Type B pancreatic cell (in vitro differentiated cells): ENCODE measurements at regions not wholly inside any gene's neighbourhood (a gene's known extent, or its start where the extent isn't known, plus 50 kb on each side); places are given as distances from the start of the nearest gene placed in this dataset.

ENCODE experiments used
- DNase-seq: peaks from one replicate; pipeline ENCODE4 v3.0.0; 2021; ENCODE audit warnings: mixed read lengths; ENCODE audit not compliant: unreplicated experiment; ENCODE audit errors: extremely low spot score
- H3K27ac Mint-ChIP-seq: 2 replicates; pipeline ENCODE4 v1.8.0; 2021; ENCODE audit warnings: mild to moderate bottlenecking, mixed read lengths
- H3K27me3 Mint-ChIP-seq: 2 replicates; pipeline ENCODE4 v1.8.0; 2021; ENCODE audit warnings: mixed read lengths
- H3K36me3 Mint-ChIP-seq: 2 replicates; pipeline ENCODE4 v1.8.0; 2021; ENCODE audit warnings: mixed read lengths
- H3K4me1 Mint-ChIP-seq: one replicate; pipeline ENCODE4 v1.8.0; 2021; ENCODE audit warnings: mixed read lengths; ENCODE audit not compliant: unreplicated experiment
- H3K4me3 Mint-ChIP-seq: 2 replicates; pipeline ENCODE4 v1.8.0; 2021; ENCODE audit warnings: mild to moderate bottlenecking, mixed read lengths
- H3K9me3 Mint-ChIP-seq: 2 replicates; pipeline ENCODE4 v1.8.0; 2021; ENCODE audit warnings: mixed read lengths
- TF ChIP-seq, protein P1 (sequence below): fragments of 200-600 bp; sonication (generic); conservative IDR thresholded peaks from 2 replicates; pipeline ENCODE4 v1.5.0; 2021; ENCODE audit warnings: antibody characterized with exemption, mild to moderate bottlenecking

DNA sequence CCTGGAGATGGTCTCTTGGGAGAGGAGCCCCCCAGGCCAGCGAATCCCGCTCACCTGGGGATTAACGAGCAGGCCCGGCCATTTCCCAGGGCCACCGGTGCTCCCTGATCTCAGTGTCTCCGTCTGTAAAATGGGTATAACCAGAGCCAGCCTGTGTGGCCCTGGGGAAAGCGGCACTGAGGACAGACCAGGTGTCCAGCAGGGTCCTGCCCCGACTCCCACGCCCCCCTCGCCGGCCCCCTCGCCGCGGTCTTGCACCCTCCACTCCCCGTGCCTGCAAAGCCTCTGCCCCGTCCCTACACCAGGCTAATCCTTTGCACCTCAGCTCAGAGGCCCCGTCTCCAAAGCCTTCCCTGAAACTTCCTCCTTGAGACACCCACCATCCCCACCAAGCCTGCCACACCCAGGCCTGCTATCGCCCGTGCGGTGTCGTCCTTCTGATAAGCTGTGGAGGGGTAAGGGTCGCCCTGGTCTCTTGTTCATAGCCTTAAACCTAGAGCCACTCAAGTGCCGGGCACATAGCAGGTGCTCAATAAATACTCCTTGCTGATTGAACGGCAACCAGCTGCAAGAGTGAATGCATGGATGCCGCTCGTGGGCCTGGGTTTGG, 259.1 kb downstream of the C16orf95 start:
- H3K36me3 Mint-ChIP-seq, result no peaks in the 10 kb centered on the region
- peaks cover 30% of the 10 kb centered on the region for H3K4me1 Mint-ChIP-seq
- TF ChIP-seq, protein P1, sequence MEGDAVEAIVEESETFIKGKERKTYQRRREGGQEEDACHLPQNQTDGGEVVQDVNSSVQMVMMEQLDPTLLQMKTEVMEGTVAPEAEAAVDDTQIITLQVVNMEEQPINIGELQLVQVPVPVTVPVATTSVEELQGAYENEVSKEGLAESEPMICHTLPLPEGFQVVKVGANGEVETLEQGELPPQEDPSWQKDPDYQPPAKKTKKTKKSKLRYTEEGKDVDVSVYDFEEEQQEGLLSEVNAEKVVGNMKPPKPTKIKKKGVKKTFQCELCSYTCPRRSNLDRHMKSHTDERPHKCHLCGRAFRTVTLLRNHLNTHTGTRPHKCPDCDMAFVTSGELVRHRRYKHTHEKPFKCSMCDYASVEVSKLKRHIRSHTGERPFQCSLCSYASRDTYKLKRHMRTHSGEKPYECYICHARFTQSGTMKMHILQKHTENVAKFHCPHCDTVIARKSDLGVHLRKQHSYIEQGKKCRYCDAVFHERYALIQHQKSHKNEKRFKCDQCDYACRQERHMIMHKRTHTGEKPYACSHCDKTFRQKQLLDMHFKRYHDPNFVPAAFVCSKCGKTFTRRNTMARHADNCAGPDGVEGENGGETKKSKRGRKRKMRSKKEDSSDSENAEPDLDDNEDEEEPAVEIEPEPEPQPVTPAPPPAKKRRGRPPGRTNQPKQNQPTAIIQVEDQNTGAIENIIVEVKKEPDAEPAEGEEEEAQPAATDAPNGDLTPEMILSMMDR, result no peak
- no peak overlapping the region for H3K27ac Mint-ChIP-seq
- peaks cover 34% of the 10 kb centered on the region for H3K27me3 Mint-ChIP-seq
- H3K9me3 Mint-ChIP-seq, result peaks cover 5% of the 10 kb centered on the region
- H3K4me3 Mint-ChIP-seq, result no peak overlapping the region
- no peak for DNase-seq

- Mint-ChIP-seq H3K4me3 (no peak overlapping the region), H3K27me3 (peaks cover 38% of the 10 kb centered on the region), H3K36me3 (no peaks in the 10 kb centered on the region), H3K9me3 (peaks cover 5% of the 10 kb centered on the region), H3K27ac (no peak overlapping the region), H3K4me1 (peaks cover 33% of the 10 kb centered on the region)
- no peak for DNase-seq
- TF ChIP-seq, protein P1, result no peak
Observed at GRCh38 chr16:87058728-87059250, 258.4 kb downstream of the C16orf95 start.

- H3K4me3 Mint-ChIP-seq, result no peak overlapping the region
- no peaks in the 10 kb centered on the region for H3K36me3 Mint-ChIP-seq
- no peaks in the 10 kb centered on the region for H3K9me3 Mint-ChIP-seq
- DNase-seq, result no peak
- no peak overlapping the region for H3K27ac Mint-ChIP-seq
- peaks cover 35% of the 10 kb centered on the region for H3K27me3 Mint-ChIP-seq
- H3K4me1 Mint-ChIP-seq, result peaks cover 41% of the 10 kb centered on the region
- TF ChIP-seq, protein P1, result no peak
Observed at GRCh38 chr16:87060034-87060986, 256.9 kb downstream of the C16orf95 start.

DNA sequence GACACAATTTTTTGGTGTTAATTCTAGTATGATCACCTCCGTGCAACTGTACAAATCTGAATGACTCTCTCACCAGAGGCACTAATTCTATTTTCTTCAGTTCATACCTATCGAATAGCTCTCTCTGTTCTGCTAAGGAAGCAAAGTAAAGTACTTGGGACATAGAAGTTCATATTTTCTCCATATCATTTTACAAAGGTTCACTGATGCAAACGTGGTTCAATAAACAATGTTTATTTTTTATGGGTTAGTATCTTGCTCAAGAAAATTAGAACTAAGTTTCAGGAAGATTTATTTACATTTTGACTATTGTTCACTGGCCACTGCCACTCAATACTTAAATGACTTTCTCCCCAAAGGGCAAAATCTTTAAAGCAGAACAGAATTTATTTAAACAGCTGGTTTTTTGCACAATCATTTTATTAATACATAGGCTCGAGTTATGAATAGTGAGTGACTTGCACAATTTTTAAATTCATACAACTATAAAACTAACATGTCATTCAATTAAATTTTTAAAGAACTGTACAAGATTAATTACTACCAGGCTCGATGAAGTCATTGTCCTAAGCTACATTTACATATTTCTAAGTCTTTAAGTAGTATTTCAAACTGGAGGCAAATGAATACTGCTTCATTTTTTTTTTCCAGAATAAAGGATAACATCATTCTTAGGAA, 255.8 kb downstream of the C16orf95 start:
- Mint-ChIP-seq H3K27me3 (peaks cover 37% of the 10 kb centered on the region), H3K36me3 (no peaks in the 10 kb centered on the region), H3K9me3 (no peaks in the 10 kb centered on the region), H3K27ac (no peak overlapping the region), H3K4me3 (no peak overlapping the region), H3K4me1 (peaks cover 46% of the 10 kb centered on the region)
- DNase-seq, result no peak
- TF ChIP-seq, protein P1, result no peak

DNA sequence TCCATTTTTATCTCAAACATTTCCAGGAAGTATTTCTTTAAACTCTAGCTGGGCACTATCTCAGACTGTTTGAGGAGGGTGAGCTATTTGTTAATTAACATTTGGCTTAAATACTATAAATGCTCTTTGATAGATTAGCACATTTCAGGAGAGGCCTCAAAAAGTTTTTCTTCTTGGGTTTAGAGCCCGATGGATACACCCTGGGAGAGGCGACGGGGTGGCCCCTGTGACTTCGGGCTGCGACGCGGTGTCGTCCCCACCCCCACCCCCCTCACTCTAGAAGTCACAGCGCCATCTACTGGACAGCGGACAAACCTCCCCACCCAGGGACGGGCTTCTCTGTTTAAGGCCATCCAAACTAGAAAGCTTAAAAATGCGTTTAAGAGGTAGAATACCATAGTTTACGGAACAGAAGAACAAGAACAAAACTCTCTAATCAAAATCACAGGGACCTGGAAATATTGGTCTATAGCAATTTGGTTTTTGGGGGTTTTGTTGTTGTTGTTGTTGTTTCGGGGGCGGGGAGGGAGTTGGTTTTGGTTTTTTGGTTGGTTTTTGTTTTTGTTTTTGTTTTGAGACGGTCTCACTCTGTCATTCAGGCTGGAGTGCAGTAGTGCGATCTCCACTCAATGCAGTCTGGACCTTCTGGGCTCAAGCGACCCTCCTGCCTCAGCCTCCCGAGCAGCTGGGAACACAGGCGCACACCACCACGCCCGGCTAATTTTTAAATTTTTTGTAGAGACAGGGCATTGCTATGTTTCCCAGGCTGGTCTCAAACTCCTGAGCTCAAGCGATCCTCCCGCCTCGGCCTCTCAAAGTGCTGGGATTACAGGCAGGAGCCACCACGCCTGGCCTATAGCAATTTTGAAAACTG, 254.4 kb downstream of the C16orf95 start:
- peaks cover 46% of the 10 kb centered on the region for H3K4me1 Mint-ChIP-seq
- H3K9me3 Mint-ChIP-seq, result no peaks in the 10 kb centered on the region
- H3K36me3 Mint-ChIP-seq, result no peaks in the 10 kb centered on the region
- H3K27ac Mint-ChIP-seq, result no peak overlapping the region
- peak overlapping the region; percentile 54 for H3K4me3 Mint-ChIP-seq
- TF ChIP-seq, protein P1, result peak; percentile 89
- DNase-seq, result no peak
- H3K27me3 Mint-ChIP-seq, result peaks cover 37% of the 10 kb centered on the region
